ENCODE measurements at regions not wholly inside any gene's neighbourhood (a gene's known extent, or its start where the extent isn't known, plus 50 kb on each side); places are given as distances from the start of the nearest gene placed in this dataset.

GRCh38 chr22:48753752-48754517 lies 1073.7 kb downstream of the BRD1 start:
- DNase-seq: no peak

GRCh38 chr22:48753381-48753730 lies 1074.3 kb downstream of the BRD1 start:
- DNase-seq: no peak

GRCh38 chr22:48752451-48753380 lies 1075.0 kb downstream of the BRD1 start:
- DNase-seq: no peak

GRCh38 chr22:48751539-48752437 lies 1075.9 kb downstream of the BRD1 start:
- DNase-seq: no peak

- no peak for DNase-seq
Observed at GRCh38 chr22:48750826-48751440, 1076.7 kb downstream of the BRD1 start.

GRCh38 chr22:48750282-48750681 lies 1077.4 kb downstream of the BRD1 start:
- no peak for DNase-seq

GRCh38 chr22:48749555-48750227 lies 1078.0 kb downstream of the BRD1 start:
- no peak for DNase-seq

- no peak for DNase-seq
Observed at GRCh38 chr22:48748860-48749554, 1078.7 kb downstream of the BRD1 start.

GRCh38 chr22:48748113-48748859 lies 1079.4 kb downstream of the BRD1 start:
- no peak for DNase-seq

GRCh38 chr22:48746789-48747425 lies 1080.8 kb downstream of the BRD1 start:
- DNase-seq: no peak

GRCh38 chr22:48745842-48746788 lies 1081.6 kb downstream of the BRD1 start:
- no peak for DNase-seq

GRCh38 chr22:48744967-48745841 lies 1082.5 kb downstream of the BRD1 start:
- DNase-seq: no peak

- DNase-seq: no peak
Observed at GRCh38 chr22:48744283-48744641, 1083.4 kb downstream of the BRD1 start.

GRCh38 chr22:48743601-48744282 lies 1083.9 kb downstream of the BRD1 start:
- no peak for DNase-seq

GRCh38 chr22:48742556-48743343 lies 1084.9 kb downstream of the BRD1 start:
- DNase-seq: no peak

GRCh38 chr22:48742191-48742555 lies 1085.5 kb downstream of the BRD1 start:
- no peak for DNase-seq
